ENCODE measurements at regions not wholly inside any gene's neighbourhood (a gene's known extent, or its start where the extent isn't known, plus 50 kb on each side); places are given as distances from the start of the nearest gene placed in this dataset.

- ATAC-seq: no peak
- no peak overlapping the region for H3K4me3 ChIP-seq
- no peaks in the 10 kb centered on the region for H3K36me3 ChIP-seq (ENCODE audit: insufficient read depth)
- no peak for DNase-seq (ENCODE audit: low spot score)
- peak in 1 of 2 experiments; percentile 14; a peak in 1 of 4 replicates for TF ChIP-seq CTCF (conservative IDR thresholded peaks at IDR 0.05; ENCODE audit: low read depth in 2 of 2)
- TF ChIP-seq EZH2phosphoT487 (IDR thresholded peaks at IDR 0.05; ENCODE audit: unreplicated experiment): no peak
- no peaks in the 10 kb centered on the region for H3K36me3 Mint-ChIP-seq (ENCODE audit: low read depth)
- no peak overlapping the region for H3K27ac Mint-ChIP-seq
- H3K27me3 Mint-ChIP-seq (ENCODE audit: insufficient read depth, low read depth, poor library complexity): peaks cover 3% of the 10 kb centered on the region
- H4K20me1 ChIP-seq (replicated peaks; ENCODE audit: insufficient read depth): no peaks in the 10 kb centered on the region
- peak overlapping the region; percentile 24; the same call in 1 of the 2 replicates for H2AFZ ChIP-seq
- peaks cover 21% of the 10 kb centered on the region for H3K4me1 Mint-ChIP-seq
- H3K9me3 Mint-ChIP-seq: no peaks in the 10 kb centered on the region
- H3K79me2 ChIP-seq (replicated peaks; ENCODE audit: insufficient read depth): no peaks in the 10 kb centered on the region
- H3K4me3 Mint-ChIP-seq: no peak overlapping the region
- no peaks in the 10 kb centered on the region for H3F3A ChIP-seq (replicated peaks; ENCODE audit: low read depth)
- peaks cover 12% of the 10 kb centered on the region; the same call in 1 of the 2 replicates for H3K4me1 ChIP-seq (ENCODE audit: insufficient read depth)
- H3K27me3 ChIP-seq (ENCODE audit: insufficient read depth): no peaks in the 10 kb centered on the region
- no peak overlapping the region for H3K27ac ChIP-seq (ENCODE audit: low read depth)
- H3K4me2 ChIP-seq: no peak overlapping the region
- peaks cover 14% of the 10 kb centered on the region; the same call in 1 of the 2 replicates for H3K9me2 ChIP-seq (ENCODE audit: insufficient read depth)
These were observed 202.1 kb upstream of the TNP1 start for GRCh38 chr2:217061916-217062505.

- ATAC-seq (no peak), DNase-seq (ENCODE audit: low spot score) (no peak)
- no peak overlapping the region for H3K27ac ChIP-seq (ENCODE audit: low read depth)
- H3K9me2 ChIP-seq (ENCODE audit: insufficient read depth): peaks cover 14% of the 10 kb centered on the region; the same call in 1 of the 2 replicates
- H3K4me2 ChIP-seq: no peak overlapping the region
- peaks cover 21% of the 10 kb centered on the region for H3K4me1 Mint-ChIP-seq
- no peak overlapping the region for H3K27ac Mint-ChIP-seq
- H4K20me1 ChIP-seq (replicated peaks; ENCODE audit: insufficient read depth): no peaks in the 10 kb centered on the region
- peaks cover 12% of the 10 kb centered on the region; the same call in 1 of the 2 replicates for H3K4me1 ChIP-seq (ENCODE audit: insufficient read depth)
- H3K9me3 Mint-ChIP-seq: no peaks in the 10 kb centered on the region
- no peaks in the 10 kb centered on the region for H3K79me2 ChIP-seq (replicated peaks; ENCODE audit: insufficient read depth)
- H3K4me3 ChIP-seq: no peak overlapping the region
- peaks cover 3% of the 10 kb centered on the region for H3K27me3 Mint-ChIP-seq (ENCODE audit: insufficient read depth, low read depth, poor library complexity)
- no peak overlapping the region for H2AFZ ChIP-seq
- no peaks in the 10 kb centered on the region for H3K36me3 Mint-ChIP-seq (ENCODE audit: low read depth)
- no peaks in the 10 kb centered on the region for H3F3A ChIP-seq (replicated peaks; ENCODE audit: low read depth)
- H3K27me3 ChIP-seq (ENCODE audit: insufficient read depth): no peaks in the 10 kb centered on the region
- H3K4me3 Mint-ChIP-seq: no peak overlapping the region
- no peaks in the 10 kb centered on the region for H3K36me3 ChIP-seq (ENCODE audit: insufficient read depth)
- TF ChIP-seq CREB1 (CRISPR knock-in tag; IDR thresholded peaks at IDR 0.05; ENCODE audit: low read depth) (no peak), EZH2phosphoT487 (IDR thresholded peaks at IDR 0.05; ENCODE audit: unreplicated experiment) (no peak), NANOG (IDR thresholded peaks at IDR 0.05; ENCODE audit: borderline replicate concordance) (no peak), CTCF (conservative IDR thresholded peaks at IDR 0.05; ENCODE audit: low read depth in 2 of 2) (no peak), JUNB (IDR thresholded peaks at IDR 0.05; ENCODE audit: unreplicated experiment) (no peak), ZNF462 (CRISPR knock-in tag; IDR thresholded peaks at IDR 0.05) (no peak), STAT1 (IDR thresholded peaks at IDR 0.05; ENCODE audit: unreplicated experiment) (no peak), ZNF114 (CRISPR knock-in tag; IDR thresholded peaks at IDR 0.05) (no peak), ZNF331 (CRISPR knock-in tag; IDR thresholded peaks at IDR 0.05; ENCODE audit: low read depth) (no peak)
These were observed 201.2 kb upstream of the TNP1 start for GRCh38 chr2:217060951-217061547.
